ENCODE measurements at regions not wholly inside any gene's neighbourhood (a gene's known extent, or its start where the extent isn't known, plus 50 kb on each side); places are given as distances from the start of the nearest gene placed in this dataset.

DNA sequence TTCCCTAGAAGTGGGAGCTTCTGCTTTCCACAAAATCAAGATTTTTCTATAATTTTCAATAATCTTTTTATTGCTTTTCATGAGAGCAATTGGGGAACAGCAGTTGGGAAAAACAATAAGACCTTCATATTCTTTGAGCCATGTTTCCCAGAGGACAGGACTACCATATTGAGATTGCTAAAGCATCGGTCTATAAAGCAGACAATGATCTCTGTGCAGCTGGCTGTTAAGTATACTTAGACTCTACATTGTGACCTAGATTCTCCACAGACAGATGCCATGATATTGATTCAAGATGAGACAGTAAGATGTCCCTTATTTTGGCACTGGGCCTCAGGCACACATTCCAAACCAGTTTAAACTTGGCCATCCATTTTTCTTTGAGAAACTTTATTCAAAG is 1178.7 kb downstream of the SUCLG1 start:
- ChIA-PET SMC1A (ENCODE audit: uncharacterized antibody, unreplicated experiment) (interaction anchor here (0.6 kb wide), 1 partner anchor 600 kb away, joined by 4 read pairs; no protein-coding TSS in a partner anchor), POLR2A (no interaction called here), CTCF (no interaction called here), RAD21 (ENCODE audit: unreplicated experiment) (no interaction called here)
- no peak for ATAC-seq
- WGBS (ENCODE audit: insufficient coverage, insufficient replicate concordance, low lambda C conversion rate, missing lambda C conversion rate): 59% methylated on average over 1 of the region's 1 CpG
- no peaks in the 10 kb centered on the region for H3K9me3 ChIP-seq (replicated peaks; ENCODE audit: control insufficient read depth, insufficient read depth, low read length)
- TF ChIP-seq IKZF2 (IDR thresholded peaks at IDR 0.05) (no peak), KAT2A (conservative IDR thresholded peaks at IDR 0.05; ENCODE audit: control insufficient read depth, low read depth, low read length) (no peak), ETV6 (conservative IDR thresholded peaks at IDR 0.05 in 1 of 2, IDR thresholded peaks at IDR 0.05 in 1 of 2; ENCODE audit: borderline replicate concordance in 1 of 2, low read depth in 1 of 2) (no peak), WRNIP1 (IDR thresholded peaks at IDR 0.05; ENCODE audit: borderline replicate concordance, low read depth, low read length) (no peak), SPI1 (IDR thresholded peaks at IDR 0.05; ENCODE audit: borderline replicate concordance, insufficient read depth, low read depth, low read length) (no peak), ATF7 (IDR thresholded peaks at IDR 0.05; ENCODE audit: low read depth) (no peak), PAX8 (IDR thresholded peaks at IDR 0.05) (no peak), SIX5 (IDR thresholded peaks at IDR 0.05; ENCODE audit: low read depth, low read length, severe bottlenecking) (no peak), SMC3 (IDR thresholded peaks at IDR 0.05; ENCODE audit: borderline replicate concordance, low read length) (no peak)
- TF ChIP-seq, protein P1, sequence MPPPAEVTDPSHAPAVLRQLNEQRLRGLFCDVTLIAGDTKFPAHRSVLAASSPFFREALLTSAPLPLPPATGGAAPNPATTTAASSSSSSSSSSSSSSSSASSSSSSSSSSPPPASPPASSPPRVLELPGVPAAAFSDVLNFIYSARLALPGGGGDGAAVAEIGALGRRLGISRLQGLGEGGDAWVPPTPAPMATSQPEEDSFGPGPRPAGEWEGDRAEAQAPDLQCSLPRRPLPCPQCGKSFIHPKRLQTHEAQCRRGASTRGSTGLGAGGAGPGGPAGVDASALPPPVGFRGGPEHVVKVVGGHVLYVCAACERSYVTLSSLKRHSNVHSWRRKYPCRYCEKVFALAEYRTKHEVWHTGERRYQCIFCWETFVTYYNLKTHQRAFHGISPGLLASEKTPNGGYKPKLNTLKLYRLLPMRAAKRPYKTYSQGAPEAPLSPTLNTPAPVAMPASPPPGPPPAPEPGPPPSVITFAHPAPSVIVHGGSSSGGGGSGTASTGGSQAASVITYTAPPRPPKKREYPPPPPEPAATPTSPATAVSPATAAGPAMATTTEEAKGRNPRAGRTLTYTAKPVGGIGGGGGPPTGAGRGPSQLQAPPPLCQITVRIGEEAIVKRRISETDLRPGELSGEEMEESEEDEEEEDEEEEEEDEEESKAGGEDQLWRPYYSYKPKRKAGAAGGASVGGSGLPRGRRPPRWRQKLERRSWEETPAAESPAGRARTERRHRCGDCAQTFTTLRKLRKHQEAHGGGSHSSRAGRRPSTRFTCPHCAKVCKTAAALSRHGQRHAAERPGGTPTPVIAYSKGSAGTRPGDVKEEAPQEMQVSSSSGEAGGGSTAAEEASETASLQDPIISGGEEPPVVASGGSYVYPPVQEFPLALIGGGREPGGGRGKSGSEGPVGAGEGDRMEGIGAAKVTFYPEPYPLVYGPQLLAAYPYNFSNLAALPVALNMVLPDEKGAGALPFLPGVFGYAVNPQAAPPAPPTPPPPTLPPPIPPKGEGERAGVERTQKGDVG (CRISPR knock-in tag; IDR thresholded peaks at IDR 0.05): no peak
- TF ChIP-seq, protein P2, sequence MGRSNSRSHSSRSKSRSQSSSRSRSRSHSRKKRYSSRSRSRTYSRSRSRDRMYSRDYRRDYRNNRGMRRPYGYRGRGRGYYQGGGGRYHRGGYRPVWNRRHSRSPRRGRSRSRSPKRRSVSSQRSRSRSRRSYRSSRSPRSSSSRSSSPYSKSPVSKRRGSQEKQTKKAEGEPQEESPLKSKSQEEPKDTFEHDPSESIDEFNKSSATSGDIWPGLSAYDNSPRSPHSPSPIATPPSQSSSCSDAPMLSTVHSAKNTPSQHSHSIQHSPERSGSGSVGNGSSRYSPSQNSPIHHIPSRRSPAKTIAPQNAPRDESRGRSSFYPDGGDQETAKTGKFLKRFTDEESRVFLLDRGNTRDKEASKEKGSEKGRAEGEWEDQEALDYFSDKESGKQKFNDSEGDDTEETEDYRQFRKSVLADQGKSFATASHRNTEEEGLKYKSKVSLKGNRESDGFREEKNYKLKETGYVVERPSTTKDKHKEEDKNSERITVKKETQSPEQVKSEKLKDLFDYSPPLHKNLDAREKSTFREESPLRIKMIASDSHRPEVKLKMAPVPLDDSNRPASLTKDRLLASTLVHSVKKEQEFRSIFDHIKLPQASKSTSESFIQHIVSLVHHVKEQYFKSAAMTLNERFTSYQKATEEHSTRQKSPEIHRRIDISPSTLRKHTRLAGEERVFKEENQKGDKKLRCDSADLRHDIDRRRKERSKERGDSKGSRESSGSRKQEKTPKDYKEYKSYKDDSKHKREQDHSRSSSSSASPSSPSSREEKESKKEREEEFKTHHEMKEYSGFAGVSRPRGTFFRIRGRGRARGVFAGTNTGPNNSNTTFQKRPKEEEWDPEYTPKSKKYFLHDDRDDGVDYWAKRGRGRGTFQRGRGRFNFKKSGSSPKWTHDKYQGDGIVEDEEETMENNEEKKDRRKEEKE (IDR thresholded peaks at IDR 0.05): no peak
- no peak overlapping the region for H3K27ac ChIP-seq (ENCODE audit: control insufficient read depth, insufficient read depth)
- intact Hi-C loops (cut with micrococcal nuclease; ENCODE audit: unreplicated experiment) (no loop called here), in situ Hi-C loops (cut with MboI) (no loop called here)
- no peak overlapping the region for H3K4me3 ChIP-seq
- H3K36me3 ChIP-seq (ENCODE audit: control insufficient read depth in 2 of 2, insufficient read depth in 2 of 2, low read length in 1 of 2): no peaks in the 10 kb centered on the region
- no peak overlapping the region for H3K9ac ChIP-seq (ENCODE audit: control insufficient read depth, insufficient read depth, low read length)
- no peaks in the 10 kb centered on the region for H3K79me2 ChIP-seq (ENCODE audit: control insufficient read depth, insufficient read depth, low read length)
- no peaks in the 10 kb centered on the region for H3K27me3 ChIP-seq (replicated peaks in 1 of 2; ENCODE audit: control insufficient read depth in 2 of 2, insufficient read depth in 2 of 2, low read length in 1 of 2)
- DNase-seq (ENCODE audit: low read depth, low spot score): no peak
- FAIRE-seq: no peak
- H4K20me1 ChIP-seq (ENCODE audit: control insufficient read depth, insufficient read depth): no peaks in the 10 kb centered on the region
- no peak overlapping the region for H2AFZ ChIP-seq (ENCODE audit: control insufficient read depth, low read depth, low read length)
- no peak overlapping the region for H3K4me2 ChIP-seq (ENCODE audit: control insufficient read depth, insufficient read depth)
- no peaks in the 10 kb centered on the region for H3K4me1 ChIP-seq (ENCODE audit: control insufficient read depth, insufficient read depth, low read length)
- no TSS peak for BruUV-seq (replicated peaks)
